Fibroblast of skin of scalp (primary cell): ENCODE measurements at regions not wholly inside any gene's neighbourhood (a gene's known extent, or its start where the extent isn't known, plus 50 kb on each side); places are given as distances from the start of the nearest gene placed in this dataset.

Source experiments
- DNase-seq: peaks from one replicate; pipeline ENCODE4 v3.0.0-alpha.2; 2013

DNA sequence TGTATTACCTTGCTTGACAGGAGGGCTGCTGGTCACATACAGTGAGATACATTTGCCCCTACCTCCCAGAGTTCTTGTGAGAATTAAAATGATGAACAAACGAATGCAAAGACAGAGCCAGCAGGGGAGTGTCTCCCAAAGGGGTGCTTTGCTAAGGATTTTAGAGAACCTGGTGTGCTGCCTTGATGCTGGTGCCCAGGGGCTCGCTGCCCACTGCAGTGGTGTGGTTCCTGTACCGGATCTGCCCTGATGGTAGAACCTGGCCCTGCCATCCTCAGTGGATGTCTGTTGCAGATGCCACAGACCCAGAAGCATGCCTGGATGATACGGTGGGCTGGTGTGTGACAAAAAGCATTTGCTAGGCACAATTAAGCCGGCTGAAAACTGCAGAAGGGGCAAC is 414.8 kb upstream of the HS6ST1 start:
- no peak for DNase-seq

DNA sequence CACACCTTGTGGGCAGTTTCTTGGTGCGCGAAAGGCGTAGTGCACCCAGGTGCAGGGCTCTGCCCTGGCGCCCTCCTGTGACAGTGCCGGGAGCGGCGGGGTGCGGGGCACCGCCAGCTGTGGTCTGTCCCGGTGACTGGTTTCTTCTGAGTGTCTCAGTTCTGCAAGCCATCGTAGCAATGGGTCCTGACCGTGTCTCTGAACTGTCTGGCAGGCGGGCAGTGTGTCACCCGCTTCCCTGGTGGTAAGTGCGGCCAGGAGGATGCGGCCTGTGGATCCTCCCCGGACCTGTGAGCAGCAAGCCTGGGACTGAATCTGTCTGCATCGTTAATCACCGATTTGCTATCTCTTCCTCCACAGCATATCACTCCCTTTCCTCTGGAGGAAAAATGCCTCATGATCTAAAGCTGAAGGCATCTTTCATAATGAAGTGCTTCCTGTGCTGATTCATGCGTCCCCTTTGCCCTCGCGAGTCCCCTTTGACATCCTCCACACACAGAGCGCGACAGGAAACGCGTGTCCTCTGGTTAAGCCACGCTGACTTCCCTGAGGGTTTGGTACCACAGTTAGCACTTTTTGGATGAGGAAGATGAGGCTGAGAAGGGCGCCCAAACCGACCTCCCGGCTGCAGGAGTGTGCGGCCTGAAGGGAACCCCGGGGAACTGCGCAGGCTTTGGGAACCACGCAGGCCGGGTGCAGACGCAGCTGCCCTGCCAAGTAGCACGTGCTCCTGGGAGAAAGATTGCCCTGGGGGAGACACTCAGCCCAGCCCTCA is 416.0 kb upstream of the HS6ST1 start:
- peak; percentile 60 for DNase-seq

DNA sequence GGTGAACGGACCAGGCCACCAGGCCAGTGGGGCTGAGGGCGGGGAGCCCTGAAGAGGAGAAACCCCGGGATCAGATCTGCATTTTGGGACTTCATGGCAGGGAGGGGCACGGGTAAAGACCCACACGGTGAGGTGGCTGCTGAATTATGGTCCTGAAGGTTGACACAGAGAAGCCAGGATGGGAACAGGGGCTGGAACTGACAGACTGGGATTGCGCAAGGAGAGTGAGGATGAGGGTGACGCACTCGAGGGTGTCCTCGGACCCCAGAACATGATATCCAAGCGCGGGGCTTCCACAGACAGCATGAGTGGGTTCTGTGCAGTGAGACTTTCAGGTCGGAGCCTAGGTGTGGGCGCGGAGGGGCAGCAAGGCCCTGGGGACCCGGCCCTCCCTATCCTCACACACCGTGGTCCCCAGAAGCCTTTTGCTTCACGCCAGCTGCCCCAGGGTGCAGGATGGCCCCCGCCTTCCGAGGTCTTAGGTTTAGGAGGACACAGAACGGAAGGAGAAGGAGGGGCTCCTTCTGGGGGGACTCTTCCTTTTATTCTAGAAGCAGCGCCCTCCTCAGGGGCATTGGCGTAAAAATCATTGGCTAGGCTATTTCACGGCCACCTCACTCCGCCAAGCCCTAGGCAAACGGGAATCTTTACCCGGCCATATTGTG is 416.8 kb upstream of the HS6ST1 start:
- no peak for DNase-seq

DNA sequence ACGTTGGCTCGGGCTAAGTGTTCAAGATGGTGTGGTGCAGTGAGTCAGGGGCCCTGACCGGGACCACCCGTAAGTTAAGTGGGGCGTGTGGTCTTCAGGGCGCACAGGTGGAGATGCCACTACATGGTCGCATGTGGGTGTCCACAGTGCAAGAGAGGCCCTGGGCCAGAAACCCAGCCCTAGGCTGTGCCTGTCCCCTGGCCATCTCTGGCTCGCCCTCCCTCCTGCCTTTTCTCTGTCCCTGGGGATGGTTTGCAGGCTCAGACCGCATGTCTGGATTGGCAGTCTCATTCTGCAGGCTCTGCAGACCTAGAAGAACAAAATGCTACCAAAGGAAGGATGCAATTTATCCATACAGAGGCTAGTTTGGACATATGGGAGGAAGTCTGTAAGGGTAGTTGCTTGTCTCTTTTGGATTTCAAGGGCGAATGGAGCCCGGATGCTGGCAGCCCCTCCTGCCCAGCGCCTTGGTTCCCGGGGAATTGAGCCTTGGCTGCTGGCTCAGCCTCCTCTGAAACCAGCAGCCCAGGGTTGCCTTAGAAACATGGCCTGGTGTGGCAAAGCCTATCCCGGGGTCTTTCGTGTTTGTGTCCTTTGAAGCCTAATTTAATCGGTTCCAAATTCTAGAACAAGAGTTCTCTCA is 417.5 kb upstream of the HS6ST1 start:
- DNase-seq, result peak; percentile 22

DNA sequence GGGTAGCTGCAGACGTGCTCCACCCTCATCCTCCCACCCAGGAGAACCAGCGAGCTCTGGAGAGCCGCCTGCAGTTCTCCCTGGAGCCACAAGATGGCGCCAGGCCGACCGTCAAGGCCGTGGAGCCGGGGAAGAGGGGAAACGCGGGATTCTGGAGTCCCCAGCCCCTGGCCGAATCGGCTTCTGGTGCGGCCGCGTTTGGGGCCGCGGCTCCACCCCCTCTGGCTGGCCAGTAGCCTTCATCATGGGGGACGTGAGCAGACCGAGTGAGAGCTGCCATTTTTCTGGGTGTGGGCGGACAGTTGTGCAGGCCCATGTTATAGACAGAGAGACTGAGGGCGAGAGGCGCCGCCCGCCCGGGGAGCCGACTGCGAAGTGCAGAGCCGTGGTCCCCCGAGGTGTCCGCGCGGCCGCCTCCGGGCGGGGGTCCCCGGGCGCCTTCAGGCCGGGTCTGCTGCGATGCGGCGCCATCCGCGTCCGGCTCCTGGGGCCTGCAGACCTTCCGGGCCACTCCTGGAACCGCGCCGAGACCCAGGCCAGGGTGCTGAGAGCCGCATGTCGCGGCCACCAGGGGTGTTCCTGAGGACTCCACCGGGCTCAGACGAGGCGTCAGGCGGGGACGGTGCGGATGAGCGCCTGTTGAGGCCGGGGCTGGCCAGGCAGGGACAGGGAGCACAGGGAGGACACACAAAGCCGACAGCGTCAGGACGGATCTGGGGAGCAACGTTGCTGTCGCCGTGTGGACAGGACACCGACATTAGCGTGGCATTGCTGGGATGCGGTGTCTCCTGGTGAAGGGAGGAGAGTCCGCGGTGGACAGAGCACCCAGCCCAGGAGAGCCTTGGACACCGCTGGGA is 418.2 kb upstream of the HS6ST1 start:
- DNase-seq, result peak; percentile 82

DNA sequence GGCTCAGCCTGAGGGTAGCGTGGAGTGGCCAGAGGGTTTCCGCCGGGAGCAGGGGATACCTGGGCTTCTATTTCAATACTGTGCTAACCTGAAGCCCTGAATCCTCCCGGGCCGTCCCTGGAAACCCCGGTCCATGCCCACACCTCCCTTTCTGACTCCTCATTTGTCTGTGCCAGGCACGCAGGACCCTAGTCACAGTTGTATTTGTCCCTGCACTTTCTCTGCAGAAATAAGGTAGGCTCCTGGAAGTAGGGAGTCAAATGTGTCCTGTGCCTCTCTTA is 418.8 kb upstream of the HS6ST1 start:
- DNase-seq, result no peak

DNA sequence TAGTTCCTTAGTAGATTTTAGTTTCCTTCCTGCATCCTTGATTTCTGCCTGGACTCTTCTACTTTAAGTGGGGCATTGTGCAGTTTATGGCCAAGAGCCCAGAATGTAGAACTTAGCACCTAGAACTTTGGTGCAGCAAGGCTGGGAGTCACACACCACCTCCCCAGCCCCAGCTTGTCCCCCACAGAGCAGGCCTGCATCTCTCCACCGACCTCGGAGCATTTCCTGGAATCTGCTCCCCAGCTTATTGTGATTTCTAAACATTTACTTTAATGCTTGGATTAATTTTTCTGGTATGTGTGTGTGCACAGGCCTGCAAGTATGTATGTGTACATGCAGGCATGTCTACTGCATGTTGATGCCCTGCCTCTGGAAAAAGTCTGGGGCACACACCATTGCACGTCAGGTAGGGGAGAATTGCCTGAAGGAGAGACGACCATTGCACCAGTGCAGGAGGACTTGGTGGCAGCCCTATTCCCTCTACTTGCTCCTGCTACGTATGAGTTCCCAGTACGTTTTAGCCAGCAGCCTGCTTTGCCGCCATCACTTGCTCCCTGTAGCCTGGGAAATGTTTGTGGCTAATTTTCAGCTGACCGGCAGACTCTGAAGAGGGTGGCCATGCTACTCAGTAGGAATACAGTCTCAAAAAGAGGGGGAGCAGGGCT is 419.9 kb upstream of the HS6ST1 start:
- peak; percentile 32 for DNase-seq

DNA sequence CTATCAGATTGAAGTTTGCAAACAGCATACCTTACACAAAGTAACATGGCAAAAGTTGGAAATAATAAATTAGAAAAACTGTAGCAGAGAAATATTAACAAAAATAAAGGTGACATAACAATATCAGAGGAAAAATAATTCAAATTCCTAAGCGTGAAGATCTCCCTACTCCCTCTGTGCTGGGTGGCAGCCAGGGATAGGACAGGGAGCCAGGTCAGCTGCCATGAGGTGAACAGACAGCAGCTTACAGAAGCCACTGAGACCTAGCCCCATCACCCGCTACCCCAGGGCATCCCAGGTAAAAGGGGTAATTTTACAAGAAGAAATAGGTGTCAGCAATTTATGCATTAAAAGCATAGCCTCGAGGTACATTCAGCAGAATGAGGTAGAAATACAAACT is 423.8 kb upstream of the HS6ST1 start:
- DNase-seq, result no peak

DNA sequence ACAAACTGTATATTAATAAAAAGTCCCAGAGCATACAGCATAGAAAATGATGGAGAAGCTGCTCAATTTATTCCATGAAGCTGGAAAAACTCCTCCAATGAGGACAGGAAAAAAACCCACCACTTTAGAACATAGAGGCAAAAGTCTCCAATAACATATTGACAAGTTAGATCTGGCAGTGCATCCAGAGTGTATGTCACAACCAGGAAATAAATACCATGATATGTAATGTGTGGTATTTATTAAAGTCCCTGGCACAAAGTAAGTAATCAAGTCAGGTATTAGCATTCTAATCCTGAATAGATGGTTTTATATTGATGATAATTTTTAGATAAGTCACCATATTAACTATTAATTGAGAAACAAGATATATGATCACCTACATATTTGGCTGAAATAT is 427.3 kb upstream of the HS6ST1 start:
- no peak for DNase-seq

DNA sequence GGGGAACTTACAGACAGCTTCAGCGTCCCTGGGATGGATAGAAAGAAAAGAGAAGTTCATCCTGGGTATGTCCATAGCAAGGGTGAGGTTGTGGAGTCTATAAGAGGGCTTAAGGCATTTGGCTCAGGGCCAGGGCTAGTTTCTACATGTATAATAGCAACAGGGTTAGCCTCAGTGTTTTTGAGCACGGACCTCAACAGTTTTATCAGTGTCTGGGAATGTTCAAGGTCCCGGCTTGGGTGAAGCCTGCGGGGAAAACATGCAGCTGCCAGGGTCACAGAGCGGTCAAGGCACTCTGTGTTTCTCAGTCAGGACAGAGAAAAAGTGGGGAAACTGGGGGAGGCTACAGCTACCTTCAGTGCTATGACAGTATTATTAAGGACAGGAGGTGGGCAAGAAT is 427.7 kb upstream of the HS6ST1 start:
- DNase-seq, result peak; percentile 71

DNA sequence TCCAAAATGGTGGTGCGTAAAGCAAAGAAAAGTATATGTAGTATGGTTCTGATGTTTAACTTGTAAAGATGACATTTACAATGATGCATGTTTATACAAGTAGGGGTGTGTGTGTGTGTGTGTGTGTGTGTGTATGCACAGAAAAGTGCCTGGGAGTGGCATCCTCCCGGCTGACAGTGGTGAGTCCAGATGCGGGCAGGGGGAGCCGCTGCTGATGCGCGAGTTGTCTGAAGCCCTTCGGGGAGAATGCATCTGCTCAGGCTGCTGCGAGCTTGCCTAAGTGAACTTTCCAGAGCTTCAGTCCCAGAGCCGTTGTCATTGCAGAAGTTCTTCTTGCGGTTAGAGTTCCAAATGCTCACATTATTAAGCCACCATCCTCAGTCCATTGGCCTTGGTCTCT is 429.7 kb upstream of the HS6ST1 start:
- no peak for DNase-seq

DNA sequence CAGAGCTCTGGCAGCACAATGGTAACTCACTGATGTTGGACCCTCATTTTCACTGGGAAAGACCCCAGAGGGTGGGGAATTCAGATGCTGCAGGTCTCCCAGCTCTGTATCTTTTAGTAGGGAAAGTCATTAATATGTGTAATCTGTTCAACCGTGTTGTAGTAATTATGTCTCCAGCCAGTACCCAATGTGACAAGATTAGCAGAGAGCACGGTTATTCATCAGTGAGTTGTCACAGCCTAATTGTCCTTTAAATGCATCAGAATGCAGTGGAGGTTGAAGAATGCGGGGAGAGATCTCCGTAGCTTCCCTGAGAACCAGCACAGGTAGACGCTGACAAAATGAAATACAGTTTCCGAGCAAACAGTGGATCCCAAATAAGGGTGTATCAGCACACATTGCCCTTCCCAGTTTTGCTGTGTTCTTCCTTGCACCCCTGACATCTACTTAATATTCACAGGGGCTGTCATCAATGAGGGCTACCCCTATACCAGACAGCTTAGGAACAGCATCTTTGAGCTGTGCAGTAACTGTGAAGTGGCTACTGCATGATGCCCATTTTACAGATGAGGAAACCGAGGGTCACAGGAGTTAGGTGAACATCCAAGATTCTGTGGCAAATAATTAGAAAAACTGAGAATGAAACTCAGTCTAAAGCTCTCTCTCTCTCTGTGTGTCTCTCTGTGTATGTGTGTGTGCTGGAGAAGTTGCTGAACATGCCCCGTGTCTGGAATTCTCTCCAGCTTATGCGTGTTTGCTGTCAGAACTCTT is 430.4 kb upstream of the HS6ST1 start:
- DNase-seq, result no peak

DNA sequence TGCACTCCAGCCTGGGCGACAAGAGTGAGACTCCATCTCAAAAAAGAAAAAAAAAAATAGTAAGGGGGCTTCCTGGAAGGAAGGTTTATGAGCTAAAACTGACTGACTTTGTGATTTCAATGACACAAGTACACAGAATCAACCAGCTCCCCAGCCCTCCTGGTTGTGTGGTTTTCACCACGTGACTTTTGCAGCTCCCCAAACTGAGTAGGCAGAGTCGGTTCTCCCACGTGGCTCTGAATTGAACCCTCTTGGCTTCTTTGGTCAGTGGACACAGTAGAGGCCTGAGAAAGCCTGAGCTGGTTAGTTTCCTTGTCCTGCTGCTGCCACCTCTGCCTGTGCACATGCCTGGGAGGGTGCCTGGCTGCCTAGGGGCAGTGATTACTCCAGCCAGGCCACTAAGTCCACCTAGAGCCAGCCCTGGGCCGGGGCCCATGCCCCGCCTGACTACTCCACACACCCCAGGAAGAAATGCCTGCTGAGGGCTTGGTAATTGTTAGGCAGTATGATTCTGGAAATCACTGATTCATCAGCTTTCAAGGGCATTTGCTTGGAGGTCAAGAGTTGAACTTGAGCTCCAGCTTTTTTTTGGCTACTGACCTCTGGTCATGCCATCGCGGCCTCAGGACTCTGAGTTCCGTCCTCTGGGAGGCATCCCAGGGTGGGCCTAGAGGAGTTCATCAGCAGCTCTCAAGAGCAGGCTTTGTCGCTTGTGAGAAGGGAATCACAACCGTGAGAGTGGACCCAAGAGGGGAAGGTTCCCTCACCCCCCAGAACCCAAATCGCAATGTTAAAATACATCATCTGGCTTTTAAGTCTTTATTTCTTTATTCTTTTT is 431.9 kb upstream of the HS6ST1 start:
- DNase-seq, result no peak

DNA sequence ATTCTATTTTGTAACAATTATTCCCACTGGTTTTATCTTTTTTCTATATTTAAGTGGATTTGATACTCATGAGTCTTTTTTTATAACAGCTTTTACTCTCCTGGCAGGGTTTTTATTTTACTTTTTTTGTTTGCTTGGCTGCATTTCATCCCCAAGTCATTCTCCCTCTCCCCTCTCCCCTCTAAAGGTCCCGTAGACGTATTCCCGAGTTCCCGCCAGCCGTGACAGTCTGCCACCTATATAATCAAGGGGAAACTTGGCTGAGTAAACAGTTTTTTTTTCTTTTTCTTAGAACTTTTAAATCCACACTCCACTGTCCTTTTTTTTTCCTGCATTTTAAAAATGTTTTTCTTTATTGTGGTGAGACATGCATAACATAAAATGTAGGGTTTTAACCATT is 433.1 kb upstream of the HS6ST1 start:
- no peak for DNase-seq

DNA sequence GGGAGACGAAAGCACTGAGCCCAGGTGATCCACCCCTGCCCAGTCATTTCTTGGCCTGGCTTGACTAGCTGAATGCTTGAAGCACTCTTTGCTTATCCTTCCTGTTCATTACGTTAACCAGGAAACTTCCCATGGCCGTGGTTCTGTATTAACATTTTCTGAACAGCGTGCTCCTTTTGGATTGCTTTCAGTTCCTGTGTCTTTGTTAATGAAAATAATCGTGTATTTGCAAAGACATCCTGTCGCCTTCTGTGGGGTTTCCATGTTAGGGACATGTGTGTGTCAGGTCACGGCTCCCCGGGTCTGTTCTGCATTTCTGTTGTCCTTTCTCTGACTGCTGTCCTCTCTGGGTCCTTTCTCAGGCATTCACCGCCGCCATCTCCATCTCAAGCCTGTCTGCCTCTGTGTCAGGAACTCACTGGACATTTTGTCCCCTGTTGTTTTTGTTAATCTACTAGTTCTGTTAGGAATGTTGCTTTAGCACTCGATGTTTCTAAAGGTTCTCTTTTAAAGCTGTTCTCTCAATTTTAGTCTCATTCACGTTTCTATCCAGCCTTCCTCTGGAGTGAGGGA is 434.1 kb upstream of the HS6ST1 start:
- no peak for DNase-seq

DNA sequence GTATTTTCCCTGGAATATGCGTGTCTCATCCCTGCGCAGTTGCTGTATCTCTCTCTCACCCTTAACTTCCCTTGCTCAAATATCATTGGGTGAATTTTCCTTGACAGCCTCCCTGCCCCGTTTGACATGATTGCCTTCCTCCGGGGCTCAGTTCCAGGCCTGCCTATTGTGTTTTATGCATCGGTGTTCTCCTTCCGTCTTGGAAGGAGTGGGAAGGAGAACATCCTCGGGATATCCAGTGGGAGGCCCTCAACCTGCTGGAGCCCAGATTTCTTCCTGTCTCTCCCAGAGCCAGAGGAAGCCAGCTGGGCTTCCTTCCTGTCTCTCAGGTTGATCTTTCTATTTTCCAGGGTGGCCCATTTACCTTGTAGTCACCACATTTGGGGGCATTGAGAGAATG is 434.7 kb upstream of the HS6ST1 start:
- DNase-seq, result no peak

DNA sequence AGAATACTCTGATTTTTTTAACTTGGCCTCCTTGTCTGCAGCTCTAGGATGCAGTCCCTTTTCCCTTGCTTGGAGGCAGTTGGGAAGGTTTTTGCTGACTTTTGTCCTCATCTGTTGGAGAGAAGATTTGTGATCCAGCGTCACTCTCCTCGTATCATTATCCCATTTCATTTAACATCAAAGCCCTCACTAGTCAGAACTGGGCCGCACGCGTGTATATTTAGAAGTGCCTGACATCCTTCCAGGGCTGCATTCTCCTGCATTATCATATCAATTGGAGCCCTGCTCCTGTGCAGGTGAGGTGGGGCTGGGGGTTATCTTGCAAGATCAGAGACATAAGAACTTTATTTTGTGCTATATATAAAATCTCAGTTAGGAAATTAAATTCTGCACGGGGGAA is 435.1 kb upstream of the HS6ST1 start:
- DNase-seq, result no peak

DNA sequence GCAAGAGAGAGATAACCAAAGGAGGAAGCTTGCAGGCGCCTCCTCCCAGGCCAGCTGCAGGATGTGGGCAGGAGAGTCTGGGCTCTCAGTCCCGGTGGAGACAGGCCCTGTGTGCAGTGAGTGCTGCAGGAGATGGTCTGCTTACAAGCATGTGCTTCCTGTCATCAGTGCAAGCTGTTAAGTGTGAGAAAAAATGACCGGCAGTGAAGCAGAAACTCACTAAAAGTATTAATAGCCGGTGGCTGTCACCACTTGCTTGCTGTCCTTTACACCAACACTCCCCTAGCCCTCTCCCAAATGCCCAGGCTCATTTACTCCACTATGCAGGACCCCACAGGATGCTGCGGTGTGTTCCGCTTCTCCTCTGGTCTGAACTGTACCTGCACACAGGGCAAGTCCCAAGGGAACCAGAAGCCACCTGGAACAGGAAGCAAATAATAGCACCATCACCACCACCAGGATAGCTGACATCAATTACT is 435.6 kb upstream of the HS6ST1 start:
- DNase-seq, result peak; percentile 30

DNA sequence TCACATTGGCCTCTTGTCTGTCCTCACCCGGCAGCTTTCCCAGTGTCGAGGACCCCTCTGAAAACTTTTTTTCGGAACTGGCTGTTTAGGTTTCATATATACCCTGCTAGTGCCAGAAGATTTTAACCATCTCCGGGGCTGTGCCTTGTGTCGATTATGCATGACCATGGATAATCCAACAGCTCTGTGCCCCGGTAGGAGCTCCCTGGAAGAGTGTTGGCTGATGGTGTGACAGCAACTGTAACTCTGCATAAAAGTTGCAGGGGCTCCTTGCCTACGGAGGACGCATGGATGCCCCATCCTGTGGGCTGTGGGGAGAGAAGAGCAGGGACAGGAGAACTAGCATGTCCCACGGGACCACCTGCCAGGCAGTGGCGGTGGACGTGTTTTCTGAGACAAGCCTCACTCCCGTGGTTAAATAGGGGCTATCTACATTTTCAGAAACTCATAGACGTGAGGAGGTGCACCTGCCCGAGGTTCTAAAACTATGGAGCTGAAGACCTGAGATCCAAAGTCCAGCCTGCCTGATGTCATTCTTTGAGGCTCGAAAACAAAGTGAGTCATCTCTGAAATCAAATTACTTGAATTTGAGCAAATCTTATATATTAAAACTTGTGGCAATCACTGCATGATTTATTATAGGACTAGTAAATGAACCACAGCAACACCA is 437.2 kb upstream of the HS6ST1 start:
- no peak for DNase-seq

DNA sequence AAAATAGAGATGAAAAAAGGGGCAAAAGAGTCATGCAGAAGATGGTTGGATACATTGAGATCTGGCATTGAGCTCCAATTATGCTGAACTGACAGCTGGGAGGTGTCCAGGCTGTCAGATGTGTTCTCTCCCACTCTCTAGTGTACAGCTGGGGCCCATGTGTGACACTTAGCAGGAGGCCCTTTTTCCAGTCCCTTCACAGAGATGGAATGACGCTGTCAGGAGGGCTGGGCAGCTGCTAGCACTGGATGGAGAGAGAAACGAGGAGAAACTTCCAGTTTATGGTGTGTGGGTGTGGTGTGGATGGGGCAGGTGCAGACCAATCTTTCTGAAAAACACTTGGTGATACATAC is 437.7 kb upstream of the HS6ST1 start:
- no peak for DNase-seq
